ENCODE measurements at regions not wholly inside any gene's neighbourhood (a gene's known extent, or its start where the extent isn't known, plus 50 kb on each side); places are given as distances from the start of the nearest gene placed in this dataset.

GRCh38 chr1:59122527-59122926 lies 174.4 kb upstream of the FGGY start:
- TF ChIP-seq TAF1 (IDR thresholded peaks at IDR 0.05; ENCODE audit: low read depth) (no peak), CREB1 (IDR thresholded peaks at IDR 0.05; ENCODE audit: low read depth) (no peak), ZBTB7A (IDR thresholded peaks at IDR 0.05; ENCODE audit: low read depth) (no peak), EP300 (IDR thresholded peaks at IDR 0.05; ENCODE audit: borderline replicate concordance) (no peak), FOXM1 (IDR thresholded peaks at IDR 0.05; ENCODE audit: borderline replicate concordance, low read depth) (no peak), CEBPB (IDR thresholded peaks at IDR 0.05) (no peak)

- no peak for TF ChIP-seq FOXM1 (IDR thresholded peaks at IDR 0.05; ENCODE audit: borderline replicate concordance, low read depth)
- no peak for TF ChIP-seq NFIC (IDR thresholded peaks at IDR 0.05)
- TF ChIP-seq TCF12 (IDR thresholded peaks at IDR 0.05; ENCODE audit: low read depth), result no peak
- TF ChIP-seq USF1 (IDR thresholded peaks at IDR 0.05), result no peak
- TF ChIP-seq RAD21 (IDR thresholded peaks at IDR 0.05; ENCODE audit: low read depth), result no peak
- TF ChIP-seq REST (IDR thresholded peaks at IDR 0.05; ENCODE audit: low read depth), result no peak
- no peak for TF ChIP-seq EGR1 (IDR thresholded peaks at IDR 0.05)
- TF ChIP-seq CREB1 (IDR thresholded peaks at IDR 0.05; ENCODE audit: low read depth), result no peak
- TF ChIP-seq EP300 (IDR thresholded peaks at IDR 0.05; ENCODE audit: borderline replicate concordance), result no peak
- TF ChIP-seq MAX (IDR thresholded peaks at IDR 0.05), result no peak
- no peak for TF ChIP-seq CEBPB (IDR thresholded peaks at IDR 0.05)
- no peak for TF ChIP-seq ZBTB7A (IDR thresholded peaks at IDR 0.05; ENCODE audit: low read depth)
- no peak for TF ChIP-seq YY1 (IDR thresholded peaks at IDR 0.05; ENCODE audit: low read depth)
- TF ChIP-seq TAF1 (IDR thresholded peaks at IDR 0.05; ENCODE audit: low read depth), result no peak
- no peak for TF ChIP-seq TEAD4 (IDR thresholded peaks at IDR 0.05)
These were observed 173.7 kb upstream of the FGGY start for GRCh38 chr1:59123081-59123681.

- no peak for TF ChIP-seq USF1 (IDR thresholded peaks at IDR 0.05)
- no peak for TF ChIP-seq MAX (IDR thresholded peaks at IDR 0.05)
- no peak for TF ChIP-seq YY1 (IDR thresholded peaks at IDR 0.05; ENCODE audit: low read depth)
- no peak for TF ChIP-seq CEBPB (IDR thresholded peaks at IDR 0.05)
- TF ChIP-seq REST (IDR thresholded peaks at IDR 0.05; ENCODE audit: low read depth), result no peak
- TF ChIP-seq TEAD4 (IDR thresholded peaks at IDR 0.05), result no peak
- TF ChIP-seq CREB1 (IDR thresholded peaks at IDR 0.05; ENCODE audit: low read depth), result no peak
- no peak for TF ChIP-seq NFIC (IDR thresholded peaks at IDR 0.05)
- no peak for TF ChIP-seq RAD21 (IDR thresholded peaks at IDR 0.05; ENCODE audit: low read depth)
- TF ChIP-seq EGR1 (IDR thresholded peaks at IDR 0.05), result no peak
- TF ChIP-seq FOXM1 (IDR thresholded peaks at IDR 0.05; ENCODE audit: borderline replicate concordance, low read depth), result no peak
- no peak for TF ChIP-seq TAF1 (IDR thresholded peaks at IDR 0.05; ENCODE audit: low read depth)
- no peak for TF ChIP-seq TCF12 (IDR thresholded peaks at IDR 0.05; ENCODE audit: low read depth)
These were observed 172.7 kb upstream of the FGGY start for GRCh38 chr1:59124166-59124565.

- no peak for TF ChIP-seq TAF1 (IDR thresholded peaks at IDR 0.05; ENCODE audit: low read depth)
- no peak for TF ChIP-seq TEAD4 (IDR thresholded peaks at IDR 0.05)
- TF ChIP-seq CEBPB (IDR thresholded peaks at IDR 0.05), result no peak
- TF ChIP-seq EGR1 (IDR thresholded peaks at IDR 0.05), result no peak
- TF ChIP-seq TCF12 (IDR thresholded peaks at IDR 0.05; ENCODE audit: low read depth), result no peak
- no peak for TF ChIP-seq CREB1 (IDR thresholded peaks at IDR 0.05; ENCODE audit: low read depth)
- TF ChIP-seq USF1 (IDR thresholded peaks at IDR 0.05), result no peak
- TF ChIP-seq ZBTB7A (IDR thresholded peaks at IDR 0.05; ENCODE audit: low read depth), result no peak
- TF ChIP-seq YY1 (IDR thresholded peaks at IDR 0.05; ENCODE audit: low read depth), result no peak
- no peak for TF ChIP-seq NFIC (IDR thresholded peaks at IDR 0.05)
- TF ChIP-seq MAX (IDR thresholded peaks at IDR 0.05), result no peak
- TF ChIP-seq REST (IDR thresholded peaks at IDR 0.05; ENCODE audit: low read depth), result no peak
- no peak for TF ChIP-seq RAD21 (IDR thresholded peaks at IDR 0.05; ENCODE audit: low read depth)
- no peak for TF ChIP-seq FOXM1 (IDR thresholded peaks at IDR 0.05; ENCODE audit: borderline replicate concordance, low read depth)
- TF ChIP-seq EP300 (IDR thresholded peaks at IDR 0.05; ENCODE audit: borderline replicate concordance), result no peak
These were observed 171.7 kb upstream of the FGGY start for GRCh38 chr1:59125154-59125553.

All from Ishikawa (cell line).